WI38 (cell line): ENCODE measurements at regions not wholly inside any gene's neighbourhood (a gene's known extent, or its start where the extent isn't known, plus 50 kb on each side); places are given as distances from the start of the nearest gene placed in this dataset.

ENCODE experiments used
- H3K4me3 ChIP-seq: 2 replicates; pipeline ENCODE4 v1.5.1; 2011; ENCODE audit warnings: low read depth, mild to moderate bottlenecking, control low read depth, low read length
- CTCF ChIP-seq: IDR thresholded peaks from 2 replicates; pipeline ENCODE4 v1.5.1; 2012; ENCODE audit warnings: low read depth, mild to moderate bottlenecking, control low read depth, low read length

GRCh38 chr12:126891789-126892188, 1375.2 kb upstream of the TMEM132C start:
- TF ChIP-seq CTCF, result no peak

GRCh38 chr12:126895951-126896913, 1370.7 kb upstream of the TMEM132C start:
- TF ChIP-seq CTCF, result no peak
- H3K4me3 ChIP-seq, result no peak overlapping the region

More at GRCh38 chr12:126891789-126892188, 1375.2 kb upstream of the TMEM132C start:
- no peak overlapping the region for H3K4me3 ChIP-seq

GRCh38 chr12:126897102-126897501, 1369.9 kb upstream of the TMEM132C start:
- TF ChIP-seq CTCF, result no peak

GRCh38 chr12:126897778-126898177, 1369.2 kb upstream of the TMEM132C start:
- H3K4me3 ChIP-seq, result no peak overlapping the region
- no peak for TF ChIP-seq CTCF

More at GRCh38 chr12:126897102-126897501, 1369.9 kb upstream of the TMEM132C start:
- no peak overlapping the region for H3K4me3 ChIP-seq

GRCh38 chr12:126898562-126898961, 1368.4 kb upstream of the TMEM132C start:
- TF ChIP-seq CTCF, result no peak
- H3K4me3 ChIP-seq, result no peak overlapping the region

GRCh38 chr12:126899926-126900792, 1366.8 kb upstream of the TMEM132C start:
- no peak for TF ChIP-seq CTCF
- H3K4me3 ChIP-seq, result no peak overlapping the region
